ENCODE measurements at regions not wholly inside any gene's neighbourhood (a gene's known extent, or its start where the extent isn't known, plus 50 kb on each side); places are given as distances from the start of the nearest gene placed in this dataset.

- no peak for DNase-seq (ENCODE audit: insufficient read length, low spot score)
- FAIRE-seq: no peak
- TF ChIP-seq POU2F2 (IDR thresholded peaks at IDR 0.05; ENCODE audit: low read depth, low read length) (no peak), POLR2AphosphoS5 (IDR thresholded peaks at IDR 0.05; ENCODE audit: low read depth, low read length) (no peak), SPI1 (IDR thresholded peaks at IDR 0.05; ENCODE audit: low read depth, low read length) (no peak), POLR2A (IDR thresholded peaks at IDR 0.05; ENCODE audit: low read depth, low read length) (no peak), PAX5 (IDR thresholded peaks at IDR 0.05; ENCODE audit: insufficient read depth, low read length, severe bottlenecking) (no peak), TAF1 (IDR thresholded peaks at IDR 0.05; ENCODE audit: low read depth, low read length) (no peak)
These were observed 1470.6 kb upstream of the PABPC4L start for GRCh38 chr4:135672202-135672601.

GRCh38 chr4:135670548-135670947 lies 1469.0 kb upstream of the PABPC4L start:
- DNase-seq (ENCODE audit: insufficient read length, low spot score) (no peak), FAIRE-seq (no peak)
- TF ChIP-seq SPI1 (IDR thresholded peaks at IDR 0.05; ENCODE audit: low read depth, low read length) (no peak), PAX5 (IDR thresholded peaks at IDR 0.05; ENCODE audit: insufficient read depth, low read length, severe bottlenecking) (no peak), POLR2AphosphoS5 (IDR thresholded peaks at IDR 0.05; ENCODE audit: low read depth, low read length) (no peak), POU2F2 (IDR thresholded peaks at IDR 0.05; ENCODE audit: low read depth, low read length) (no peak), POLR2A (IDR thresholded peaks at IDR 0.05; ENCODE audit: low read depth, low read length) (no peak), TAF1 (IDR thresholded peaks at IDR 0.05; ENCODE audit: low read depth, low read length) (no peak)
